Colon (tissue), 2 donors: ENCODE measurements at regions not wholly inside any gene's neighbourhood (a gene's known extent, or its start where the extent isn't known, plus 50 kb on each side); places are given as distances from the start of the nearest gene placed in this dataset.

Source experiments
- FAIRE-seq: peaks from 2 replicates; lab custom pipeline; 2012; peaks lifted over from hg19 to GRCh38; lab: Jason Lieb, UNC
- donor health status: control.
- donor health status: control.

GRCh38 chr5:20636686-20637085 is 648.7 kb upstream of the CDH18 start:
- no peak for FAIRE-seq

GRCh38 chr5:20619591-20619990 is 631.6 kb upstream of the CDH18 start:
- no peak for FAIRE-seq

GRCh38 chr5:20618340-20618739 is 630.3 kb upstream of the CDH18 start:
- FAIRE-seq, result no peak

GRCh38 chr5:20617841-20618240 is 629.8 kb upstream of the CDH18 start:
- FAIRE-seq, result no peak

GRCh38 chr5:20615888-20616563 is 628.0 kb upstream of the CDH18 start:
- FAIRE-seq, result no peak

- no peak for FAIRE-seq
These were observed 623.6 kb upstream of the CDH18 start for GRCh38 chr5:20611620-20612019.

GRCh38 chr5:20610681-20611080 is 622.7 kb upstream of the CDH18 start:
- no peak for FAIRE-seq

- FAIRE-seq, result no peak
These were observed 621.1 kb upstream of the CDH18 start for GRCh38 chr5:20609126-20609525.

- FAIRE-seq, result no peak
These were observed 620.6 kb upstream of the CDH18 start for GRCh38 chr5:20608567-20608966.

- no peak for FAIRE-seq
These were observed 617.9 kb upstream of the CDH18 start for GRCh38 chr5:20605732-20606525.

GRCh38 chr5:20604992-20605391 is 617.0 kb upstream of the CDH18 start:
- no peak for FAIRE-seq

GRCh38 chr5:20601678-20602100 is 613.7 kb upstream of the CDH18 start:
- FAIRE-seq, result no peak

- FAIRE-seq, result no peak
These were observed 602.4 kb upstream of the CDH18 start for GRCh38 chr5:20590356-20590755.

GRCh38 chr5:20575571-20575970 is 587.6 kb upstream of the CDH18 start:
- no peak for FAIRE-seq

GRCh38 chr5:20574576-20574975 is 586.6 kb upstream of the CDH18 start:
- FAIRE-seq, result no peak

- no peak for FAIRE-seq
These were observed 584.6 kb upstream of the CDH18 start for GRCh38 chr5:20572614-20573013.

- FAIRE-seq, result no peak
These were observed 582.5 kb upstream of the CDH18 start for GRCh38 chr5:20570486-20570885.

GRCh38 chr5:20562544-20562943 is 574.5 kb upstream of the CDH18 start:
- peak; percentile 62 for FAIRE-seq

GRCh38 chr5:20559845-20560244 is 571.8 kb upstream of the CDH18 start:
- no peak for FAIRE-seq

GRCh38 chr5:20556115-20556763 is 568.2 kb upstream of the CDH18 start:
- no peak for FAIRE-seq

GRCh38 chr5:20555034-20555433 is 567.0 kb upstream of the CDH18 start:
- no peak for FAIRE-seq

GRCh38 chr5:20554001-20554400 is 566.0 kb upstream of the CDH18 start:
- FAIRE-seq, result no peak
